Tibial nerve (tissue), 4 donors: ENCODE measurements at regions not wholly inside any gene's neighbourhood (a gene's known extent, or its start where the extent isn't known, plus 50 kb on each side); places are given as distances from the start of the nearest gene placed in this dataset. TPM values are rescaled to one million over a fixed set of nuclear protein-coding genes. Genes with fewer than 3 reads are reported as not detected.

ENCODE experiments used
- DNase-seq, 2 donors: peaks; one replicate each; pipeline ENCODE4 v3.0.0-alpha.2; 2019; ENCODE audit warnings: low spot score in 2 of 2
- H3K27ac ChIP-seq, 4 donors: fragments of 200-600 bp; sonication (generic) in 3 of 4; one replicate each; pipeline ENCODE4 v1.5.1; 2017 to 2019; ENCODE audit warnings: mild to moderate bottlenecking in 1 of 4
- H3K27me3 ChIP-seq, 2 donors: fragments of 200-600 bp; sonication (generic) in 1 of 2; one replicate each; pipeline versions ENCODE4 v1.5.1 to v1.6.0; 2017 to 2019
- H3K36me3 ChIP-seq, 3 donors: fragments of 200-600 bp; sonication (generic); one replicate each; pipeline ENCODE4 v1.5.1; 2018 to 2019
- H3K4me1 ChIP-seq, 4 donors: fragments of 200-600 bp; sonication (generic) in 3 of 4; one replicate each; pipeline ENCODE4 v1.5.1; 2017 to 2019
- H3K4me3 ChIP-seq, 4 donors: fragments of 200-600 bp; sonication (generic) in 3 of 4; one replicate each; pipeline ENCODE4 v1.5.1; 2017 to 2019; ENCODE audit warnings: mild to moderate bottlenecking in 1 of 4, moderate library complexity in 1 of 4
- H3K9me3 ChIP-seq, 4 donors: fragments of 200-600 bp; sonication (generic) in 3 of 4; one replicate each; pipeline ENCODE4 v1.5.1; 2017 to 2019
- EP300 ChIP-seq, 2 donors: sonication (generic); formaldehyde crosslinking; IDR thresholded peaks; one replicate each; pipeline ENCODE4 v1.6.1; 2017; ENCODE audit warnings: antibody characterized with exemption in 2 of 2, mild to moderate bottlenecking in 1 of 2
- POLR2A ChIP-seq, 2 donors: fragments of 450-650 bp; IDR thresholded peaks; one replicate each; pipeline ENCODE4 v1.6.1; 2017; ENCODE audit warnings: antibody characterized with exemption in 2 of 2, mild to moderate bottlenecking in 2 of 2, moderate library complexity in 2 of 2
- WGBS, 2 donors: methylation state at CpG; one replicate each; pipeline ENCODE4 v1.1.5; 2018; 5-methylcytosine and 5-hydroxymethylcytosine counted together
- small RNA-seq: library from RNA; depleted of rRNA; stranded (forward); fragments of <200 nt; gene quantifications from one replicate; pipeline ENCODE3, GENCODE V24; 2016
- TF ChIP-seq, protein P1 (sequence below), 5 experiments: fragments of 200-600 bp in 3 of 5; fragments of 450-650 bp in 2 of 5; sonication (generic) in 3 of 5; IDR thresholded peaks; one replicate each; pipeline ENCODE4 v1.5.1; 2016 to 2019; ENCODE audit warnings: antibody characterized with exemption in 5 of 5, mild to moderate bottlenecking in 3 of 5, moderate library complexity in 2 of 5

DNA sequence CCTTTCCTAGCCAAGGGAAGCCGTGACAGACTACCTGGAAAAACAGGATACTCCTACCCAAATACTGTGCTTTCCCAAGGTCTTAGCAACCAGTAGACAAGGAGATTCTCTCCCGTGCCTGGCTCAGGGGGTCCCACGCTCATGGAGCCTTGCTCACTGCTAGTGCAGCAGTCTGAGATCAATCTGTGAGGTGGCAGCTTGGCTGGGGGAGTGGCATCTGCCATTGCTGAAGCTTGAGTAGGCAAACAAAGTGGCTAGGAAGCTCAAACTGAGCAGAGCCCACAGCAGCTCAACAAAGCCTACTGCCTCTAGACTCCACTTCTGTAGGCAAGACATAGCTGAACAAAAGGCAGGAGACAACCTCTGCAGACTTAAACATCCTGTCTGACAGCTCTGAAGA lies 177.1 kb downstream of the PARM1 start:
- Histone ChIP-seq H3K4me1 (no peaks in the 10 kb centered on the region), H3K9me3 (peaks cover 0 to 4% (median 0%) of the 10 kb centered on the region in 4 donors), H3K27ac (no peak overlapping the region), H3K4me3 (no peak overlapping the region), H3K36me3 (no peaks in the 10 kb centered on the region), H3K27me3 (no peaks in the 10 kb centered on the region)
- DNase-seq, result no peak
- 75 to 100% methylated on average over 1 to 2 of the region's 3 CpGs for WGBS, 2 donors
- TF ChIP-seq EP300 (IDR thresholded peaks at IDR 0.05) (no peak), POLR2A (IDR thresholded peaks at IDR 0.05) (no peak)
- TF ChIP-seq, protein P1, sequence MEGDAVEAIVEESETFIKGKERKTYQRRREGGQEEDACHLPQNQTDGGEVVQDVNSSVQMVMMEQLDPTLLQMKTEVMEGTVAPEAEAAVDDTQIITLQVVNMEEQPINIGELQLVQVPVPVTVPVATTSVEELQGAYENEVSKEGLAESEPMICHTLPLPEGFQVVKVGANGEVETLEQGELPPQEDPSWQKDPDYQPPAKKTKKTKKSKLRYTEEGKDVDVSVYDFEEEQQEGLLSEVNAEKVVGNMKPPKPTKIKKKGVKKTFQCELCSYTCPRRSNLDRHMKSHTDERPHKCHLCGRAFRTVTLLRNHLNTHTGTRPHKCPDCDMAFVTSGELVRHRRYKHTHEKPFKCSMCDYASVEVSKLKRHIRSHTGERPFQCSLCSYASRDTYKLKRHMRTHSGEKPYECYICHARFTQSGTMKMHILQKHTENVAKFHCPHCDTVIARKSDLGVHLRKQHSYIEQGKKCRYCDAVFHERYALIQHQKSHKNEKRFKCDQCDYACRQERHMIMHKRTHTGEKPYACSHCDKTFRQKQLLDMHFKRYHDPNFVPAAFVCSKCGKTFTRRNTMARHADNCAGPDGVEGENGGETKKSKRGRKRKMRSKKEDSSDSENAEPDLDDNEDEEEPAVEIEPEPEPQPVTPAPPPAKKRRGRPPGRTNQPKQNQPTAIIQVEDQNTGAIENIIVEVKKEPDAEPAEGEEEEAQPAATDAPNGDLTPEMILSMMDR (IDR thresholded peaks at IDR 0.05), result no peak

- H3K9me3 ChIP-seq, result no peaks in the 10 kb centered on the region
- H3K4me1 ChIP-seq, result no peaks in the 10 kb centered on the region
- no peaks in the 10 kb centered on the region for H3K27me3 ChIP-seq
- DNase-seq, result no peak
- TF ChIP-seq POLR2A (IDR thresholded peaks at IDR 0.05), result no peak
- TF ChIP-seq, protein P1 (IDR thresholded peaks at IDR 0.05), result no peak
- no peak for TF ChIP-seq EP300 (IDR thresholded peaks at IDR 0.05)
- no peak overlapping the region for H3K4me3 ChIP-seq
- no peak overlapping the region for H3K27ac ChIP-seq
- no peaks in the 10 kb centered on the region for H3K36me3 ChIP-seq
These were observed 175.1 kb downstream of the PARM1 start for GRCh38 chr4:75107755-75108612.

DNA sequence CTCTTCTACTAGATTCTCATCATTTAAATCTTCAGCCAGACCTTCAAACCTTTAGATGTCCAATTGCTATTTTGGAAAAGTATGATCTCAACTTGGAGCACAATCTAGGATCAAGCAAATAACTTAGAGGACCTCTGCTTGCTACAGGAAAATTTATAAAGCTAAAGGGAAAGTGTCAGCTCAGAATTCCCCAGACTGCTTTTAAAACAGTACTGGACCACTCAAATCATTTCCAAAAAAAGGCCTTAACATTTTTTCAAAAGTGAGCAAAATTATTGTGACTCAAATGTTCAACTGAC lies 169.8 kb downstream of the PARM1 start:
- Histone ChIP-seq H3K27me3 (no peaks in the 10 kb centered on the region), H3K4me1 (no peaks in the 10 kb centered on the region), H3K4me3 (no peak overlapping the region), H3K27ac (no peak overlapping the region), H3K9me3 (peaks cover 0 to 10% (median 0%) of the 10 kb centered on the region in 4 donors), H3K36me3 (no peaks in the 10 kb centered on the region)
- no peak for DNase-seq
- TF ChIP-seq EP300 (IDR thresholded peaks at IDR 0.05), result no peak
- TF ChIP-seq, protein P1 (IDR thresholded peaks at IDR 0.05), result no peak
- TF ChIP-seq POLR2A (IDR thresholded peaks at IDR 0.05), result no peak

GRCh38 chr4:75101906-75102786 lies 169.2 kb downstream of the PARM1 start:
- Histone ChIP-seq H3K9me3 (peaks cover 0 to 10% (median 0%) of the 10 kb centered on the region in 4 donors), H3K27ac (no peak overlapping the region), H3K4me3 (no peak overlapping the region), H3K27me3 (no peaks in the 10 kb centered on the region), H3K4me1 (no peaks in the 10 kb centered on the region), H3K36me3 (no peaks in the 10 kb centered on the region)
- WGBS, 2 donors, result 56 to 64% methylated on average over 3 of the region's 3 CpGs
- TF ChIP-seq POLR2A (IDR thresholded peaks at IDR 0.05) (no peak), EP300 (IDR thresholded peaks at IDR 0.05) (no peak)
- TF ChIP-seq, protein P1 (IDR thresholded peaks at IDR 0.05), result no peak
- DNase-seq, result no peak

Small RNA genes in the stretch of these regions (small RNA-seq; reads per million reads assigned to genes)
- not detected for gene AC093870.1
